ENCODE measurements at regions not wholly inside any gene's neighbourhood (a gene's known extent, or its start where the extent isn't known, plus 50 kb on each side); places are given as distances from the start of the nearest gene placed in this dataset.

- no peak for DNase-seq (ENCODE audit: low spot score)
Measured at GRCh38 chr22:27452245-27452644, 349.3 kb downstream of the MN1 start.

- DNase-seq (ENCODE audit: low spot score): no peak
Measured at GRCh38 chr22:27452922-27453321, 348.6 kb downstream of the MN1 start.

- DNase-seq (ENCODE audit: low spot score): no peak
Measured at GRCh38 chr22:27453725-27454124, 347.8 kb downstream of the MN1 start.

- DNase-seq (ENCODE audit: low spot score): no peak
Measured at GRCh38 chr22:27454807-27455450, 346.6 kb downstream of the MN1 start.

GRCh38 chr22:27455526-27455925 lies 346.0 kb downstream of the MN1 start:
- DNase-seq (ENCODE audit: low spot score): no peak

GRCh38 chr22:27456696-27457503 lies 344.7 kb downstream of the MN1 start:
- DNase-seq (ENCODE audit: low spot score): peak; percentile 39

- no peak for DNase-seq (ENCODE audit: low spot score)
Measured at GRCh38 chr22:27459999-27460398, 341.6 kb downstream of the MN1 start.

- DNase-seq (ENCODE audit: low spot score): no peak
Measured at GRCh38 chr22:27460591-27461347, 340.8 kb downstream of the MN1 start.

GRCh38 chr22:27461470-27461869 lies 340.1 kb downstream of the MN1 start:
- peak; percentile 16 for DNase-seq (ENCODE audit: low spot score)

GRCh38 chr22:27462190-27462589 lies 339.4 kb downstream of the MN1 start:
- no peak for DNase-seq (ENCODE audit: low spot score)

- DNase-seq (ENCODE audit: low spot score): no peak
Measured at GRCh38 chr22:27463121-27463660, 338.4 kb downstream of the MN1 start.

GRCh38 chr22:27466229-27466628 lies 335.3 kb downstream of the MN1 start:
- no peak for DNase-seq (ENCODE audit: low spot score)

GRCh38 chr22:27466778-27467438 lies 334.6 kb downstream of the MN1 start:
- no peak for DNase-seq (ENCODE audit: low spot score)

GRCh38 chr22:27467711-27468110 lies 333.8 kb downstream of the MN1 start:
- DNase-seq (ENCODE audit: low spot score): no peak

GRCh38 chr22:27468712-27469111 lies 332.8 kb downstream of the MN1 start:
- no peak for DNase-seq (ENCODE audit: low spot score)

- no peak for DNase-seq (ENCODE audit: low spot score)
Measured at GRCh38 chr22:27470169-27470772, 331.3 kb downstream of the MN1 start.

- DNase-seq (ENCODE audit: low spot score): no peak
Measured at GRCh38 chr22:27472975-27473374, 328.6 kb downstream of the MN1 start.

GRCh38 chr22:27473533-27473932 lies 328.0 kb downstream of the MN1 start:
- DNase-seq (ENCODE audit: low spot score): no peak

GRCh38 chr22:27474112-27474571 lies 327.4 kb downstream of the MN1 start:
- DNase-seq (ENCODE audit: low spot score): no peak

GRCh38 chr22:27474711-27475547 lies 326.6 kb downstream of the MN1 start:
- peak; percentile 80 for DNase-seq (ENCODE audit: low spot score)

- no peak for DNase-seq (ENCODE audit: low spot score)
Measured at GRCh38 chr22:27475548-27475897, 326.0 kb downstream of the MN1 start.

Data from SW480 (cell line).